Naive thymus-derived CD4-positive, alpha-beta T cell (primary cell): ENCODE measurements at regions not wholly inside any gene's neighbourhood (a gene's known extent, or its start where the extent isn't known, plus 50 kb on each side); places are given as distances from the start of the nearest gene placed in this dataset.
"Not testable (repeated sequence)": the region's sequence is repeated elsewhere in the genome, so short reads cannot be mapped to it uniquely, and the experiment has no call there.

Experiments used
- ATAC-seq: fragments of 150-1000 bp; cut with Tn5 transposase; 2 replicates; pipeline ENCODE4 v1.10.0; 2021; ENCODE audit warnings: mild to moderate bottlenecking, moderate library complexity
- CTCF ChIA-PET: fragments of 350-600 bp; sonication (Branson Sonifier 250); formaldehyde crosslinking; loops from one replicate; lab custom pipeline; 2021; ENCODE audit warnings: antibody characterized with exemption; lab: Charles Lee
- POLR2A ChIA-PET: fragments of 350-600 bp; sonication (Branson Sonifier 250); formaldehyde crosslinking; loops from one replicate; lab custom pipeline; 2021; ENCODE audit warnings: antibody characterized with exemption, inconsistent platforms; lab: Charles Lee
- DNase-seq, 9 donors: peaks; one replicate each; pipeline versions ENCODE4 v3.0.0 to v3.0.0-alpha.2; 2020 to 2022; ENCODE audit warnings: mixed read lengths in 1 of 9
- H3K27ac ChIP-seq: one replicate; pipeline ENCODE4 v1.7.0; 2013; ENCODE audit warnings: mild to moderate bottlenecking, low read depth, low read length, moderate library complexity
- H3K27me3 ChIP-seq, 2 donors: one replicate each; pipeline ENCODE4 v1.7.0; 2013; ENCODE audit warnings: low read length in 2 of 2, mild to moderate bottlenecking in 2 of 2, moderate library complexity in 2 of 2; ENCODE audit not compliant: control insufficient read depth in 2 of 2, insufficient read depth in 2 of 2
- H3K36me3 ChIP-seq, 3 experiments: 1 replicate in 2 of 3; 2 replicates in 1 of 3; pipeline ENCODE4 v1.7.0; 2013; ENCODE audit warnings: low read length in 3 of 3, mild to moderate bottlenecking in 3 of 3, moderate library complexity in 1 of 3; ENCODE audit not compliant: insufficient read depth in 3 of 3, control insufficient read depth in 2 of 3
- H3K4me1 ChIP-seq, 2 donors: one replicate each; pipeline ENCODE4 v1.7.0; 2013; ENCODE audit warnings: low read length in 2 of 2, mild to moderate bottlenecking in 2 of 2, moderate library complexity in 1 of 2; ENCODE audit not compliant: control insufficient read depth in 2 of 2, insufficient read depth in 2 of 2
- H3K4me3 ChIP-seq: 2 replicates; pipeline ENCODE4 v1.7.0; 2013; ENCODE audit warnings: mild to moderate bottlenecking, low read length
- H3K9me3 ChIP-seq, 3 experiments: 1 replicate in 2 of 3; 2 replicates in 1 of 3; pipeline ENCODE4 v1.7.0; 2013; ENCODE audit warnings: low read length in 3 of 3; ENCODE audit not compliant: control insufficient read depth in 2 of 3
- H3K27ac Mint-ChIP-seq, 9 donors: one replicate each; pipeline ENCODE4 v1.8.0; 2020 to 2022; ENCODE audit warnings: mixed read lengths in 9 of 9, mild to moderate bottlenecking in 8 of 9, moderate library complexity in 5 of 9, inconsistent platforms in 2 of 9
- H3K27me3 Mint-ChIP-seq, 5 donors: one replicate each; pipeline ENCODE4 v1.8.0; 2021 to 2022; ENCODE audit warnings: mixed read lengths in 5 of 5, mild to moderate bottlenecking in 1 of 5
- H3K36me3 Mint-ChIP-seq, 5 donors: one replicate each; pipeline ENCODE4 v1.8.0; 2020 to 2022; ENCODE audit warnings: mixed read lengths in 5 of 5, mild to moderate bottlenecking in 3 of 5, inconsistent platforms in 1 of 5
- H3K4me1 Mint-ChIP-seq, 7 donors: one replicate each; pipeline ENCODE4 v1.8.0; 2020 to 2022; ENCODE audit warnings: mixed read lengths in 7 of 7, mild to moderate bottlenecking in 3 of 7, inconsistent platforms in 1 of 7
- H3K4me3 Mint-ChIP-seq, 10 donors: one replicate each; pipeline ENCODE4 v1.8.0; 2020 to 2022; ENCODE audit warnings: mild to moderate bottlenecking in 10 of 10, mixed read lengths in 10 of 10, moderate library complexity in 6 of 10, inconsistent platforms in 2 of 10
- H3K9me3 Mint-ChIP-seq, 11 donors: one replicate each; pipeline ENCODE4 v1.8.0; 2020 to 2022; ENCODE audit warnings: mixed read lengths in 11 of 11, mild to moderate bottlenecking in 4 of 11, inconsistent platforms in 1 of 11, moderate library complexity in 1 of 11
- intact Hi-C, 2 donors: fragments of 100-400 bp; cut with micrococcal nuclease; formaldehyde crosslinking; loops; one replicate each; pipeline ENCODE4 v1.15.1; 2023

DNA sequence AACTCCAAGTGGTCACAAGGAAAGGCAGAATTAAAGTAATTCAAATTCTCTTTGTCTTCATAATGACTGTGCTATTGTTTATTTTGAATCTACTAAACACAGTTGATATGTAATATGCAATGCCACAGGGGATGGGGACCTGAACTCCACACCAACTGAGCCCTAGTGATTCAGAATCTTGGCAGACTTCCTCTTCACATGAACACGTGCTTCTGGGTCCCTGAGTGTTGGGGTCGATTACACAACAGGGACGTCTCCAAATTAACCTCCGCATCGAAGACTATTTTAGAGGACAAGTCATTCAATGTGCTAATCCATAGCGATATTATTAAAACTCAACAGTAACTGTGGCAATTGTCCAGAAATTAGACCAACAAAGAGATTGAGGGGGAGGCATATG lies 95.3 kb upstream of the CARD11 start:
- Histone ChIP-seq H3K27ac (no peak overlapping the region), H3K4me3 (no peak overlapping the region), H3K36me3 (no peaks in the 10 kb centered on the region), H3K9me3 (no peaks in the 10 kb centered on the region), H3K27me3 (no peaks in the 10 kb centered on the region), H3K4me1 (no peaks in the 10 kb centered on the region)
- CTCF ChIA-PET: interaction anchor here (0.6 kb wide), 1 partner anchor 74 kb away, joined by 4 read pairs; no protein-coding TSS in a partner anchor
- ATAC-seq (no peak), DNase-seq (no peak)
- peaks cover 0 to 1% (median 0%) of the 10 kb centered on the region in 7 donors for H3K4me1 Mint-ChIP-seq
- POLR2A ChIA-PET: no interaction called here
- peaks cover 0 to 6% (median 0%) of the 10 kb centered on the region in 11 donors for H3K9me3 Mint-ChIP-seq
- peak overlapping the region in 1 of 9 donors; percentile 27 for H3K27ac Mint-ChIP-seq
- intact Hi-C loops: no loop called here
- H3K36me3 Mint-ChIP-seq: no peaks in the 10 kb centered on the region
- peaks cover 0 to 5% (median 0%) of the 10 kb centered on the region in 5 donors for H3K27me3 Mint-ChIP-seq
- no peak overlapping the region for H3K4me3 Mint-ChIP-seq

DNA sequence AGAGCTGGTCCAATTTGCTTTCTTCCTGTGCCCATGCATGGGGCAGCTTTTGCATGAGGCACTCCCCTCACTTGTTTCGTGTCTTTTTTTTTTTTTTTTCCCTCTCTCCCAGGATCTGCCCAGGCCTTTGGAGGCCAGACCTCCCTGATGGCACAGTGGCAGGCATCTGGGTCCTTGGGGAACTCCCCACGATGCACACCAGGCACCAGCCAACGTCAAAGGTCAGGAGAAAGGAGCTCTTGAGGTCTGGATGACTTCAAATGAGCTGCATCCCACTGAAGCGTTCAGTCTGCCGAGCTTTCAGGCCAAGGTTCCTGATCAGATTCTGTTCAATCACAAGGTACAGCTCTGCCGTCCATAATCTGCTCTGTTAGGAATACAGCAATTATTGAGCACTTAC lies 97.2 kb upstream of the CARD11 start:
- ChIA-PET CTCF (interaction anchor here (0.6 kb wide), 1 partner anchor 253 kb away, joined by 3 read pairs; no protein-coding TSS in a partner anchor), POLR2A (no interaction called here)
- DNase-seq (no peak), ATAC-seq (no peak)
- H3K4me1 Mint-ChIP-seq: no peaks in the 10 kb centered on the region
- H3K27me3 Mint-ChIP-seq: peaks cover 0 to 9% (median 0%) of the 10 kb centered on the region in 5 donors
- H3K27me3 ChIP-seq: no peaks in the 10 kb centered on the region
- intact Hi-C loops: no loop called here
- H3K4me1 ChIP-seq: no peaks in the 10 kb centered on the region
- H3K36me3 Mint-ChIP-seq: peaks cover 0 to 2% (median 0%) of the 10 kb centered on the region in 5 donors
- H3K36me3 ChIP-seq: no peaks in the 10 kb centered on the region
- no peak overlapping the region for H3K4me3 Mint-ChIP-seq
- H3K27ac ChIP-seq: no peak overlapping the region
- no peak overlapping the region for H3K27ac Mint-ChIP-seq
- H3K9me3 Mint-ChIP-seq: peaks cover 0 to 6% (median 0%) of the 10 kb centered on the region in 11 donors
- no peak overlapping the region for H3K4me3 ChIP-seq
- no peaks in the 10 kb centered on the region for H3K9me3 ChIP-seq

DNA sequence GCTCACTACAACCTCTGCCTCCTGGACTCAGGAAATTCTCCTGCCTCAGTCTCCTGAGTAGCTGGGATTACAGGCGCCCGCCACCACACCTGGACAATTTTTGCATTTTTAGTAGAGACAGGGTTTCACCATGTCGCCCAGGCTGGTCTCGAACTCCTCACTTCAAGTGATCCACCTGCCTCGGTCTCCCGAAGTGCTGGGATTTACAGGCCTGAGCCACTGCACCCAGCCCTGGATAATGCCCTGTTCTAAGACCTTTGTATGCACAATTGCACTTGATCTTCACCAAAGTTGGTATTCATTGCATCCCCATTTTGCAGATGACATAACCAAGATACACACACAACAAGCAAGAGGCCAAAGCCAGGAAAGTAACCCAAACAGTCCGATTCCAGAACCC lies 97.7 kb upstream of the CARD11 start:
- Histone ChIP-seq H3K27ac (no peak overlapping the region), H3K9me3 (no peaks in the 10 kb centered on the region), H3K27me3 (no peaks in the 10 kb centered on the region), H3K36me3 (no peaks in the 10 kb centered on the region), H3K4me3 (no peak overlapping the region), H3K4me1 (no peaks in the 10 kb centered on the region)
- no peak for DNase-seq
- H3K4me3 Mint-ChIP-seq: no peak overlapping the region
- H3K27me3 Mint-ChIP-seq: peaks cover 0 to 8% (median 0%) of the 10 kb centered on the region in 5 donors
- POLR2A ChIA-PET: no interaction called here
- H3K9me3 Mint-ChIP-seq: peaks cover 0 to 4% (median 0%) of the 10 kb centered on the region in 11 donors
- H3K27ac Mint-ChIP-seq: no peak overlapping the region
- H3K36me3 Mint-ChIP-seq: peaks cover 0 to 2% (median 0%) of the 10 kb centered on the region in 5 donors
- CTCF ChIA-PET: no interaction called here
- ATAC-seq: no peak
- peaks cover 0 to under 1% (median 0%) of the 10 kb centered on the region in 7 donors for H3K4me1 Mint-ChIP-seq
- intact Hi-C loops: no loop called here

DNA sequence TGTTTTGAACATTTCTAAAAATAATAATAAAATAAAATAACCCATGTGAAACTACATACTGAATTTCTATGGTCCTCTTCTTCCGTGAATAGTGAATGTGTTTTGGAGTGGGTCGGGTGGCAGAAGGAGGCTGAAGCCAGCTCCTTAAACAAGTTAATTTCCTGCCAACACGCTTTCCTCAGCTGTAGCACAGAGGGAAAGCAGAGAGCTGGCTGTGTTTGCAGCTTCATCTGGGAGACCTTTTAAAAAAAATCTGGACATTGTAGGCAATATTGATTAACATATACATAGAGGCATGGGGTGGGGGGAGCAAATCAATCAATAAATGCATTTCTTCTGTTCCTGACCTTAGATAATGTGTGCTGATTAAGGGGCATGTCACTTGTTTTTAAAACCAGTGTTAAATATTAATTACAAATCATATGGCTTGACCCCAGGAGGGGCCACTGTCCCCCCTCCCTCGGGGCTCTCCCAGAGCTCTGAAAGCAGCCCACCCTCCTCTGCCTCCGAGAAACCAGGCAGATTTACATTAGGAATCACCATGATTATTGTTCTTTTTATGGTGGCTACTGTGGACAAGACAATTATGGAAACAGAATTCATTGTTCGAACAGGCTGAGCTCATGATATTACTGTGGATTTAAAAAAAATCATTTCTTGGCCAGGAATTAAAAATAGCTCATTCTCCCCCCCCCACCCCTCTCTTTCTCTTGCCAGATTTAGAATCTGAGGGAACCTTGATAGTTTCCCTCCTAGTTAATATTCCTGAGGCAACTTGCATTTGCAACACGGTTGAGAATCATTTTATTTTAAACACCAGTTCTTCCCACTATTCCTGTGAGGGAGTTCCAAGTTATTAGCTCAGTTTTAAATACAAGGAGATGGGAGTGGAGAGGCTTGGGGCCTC lies 100.5 kb upstream of the CARD11 start:
- CTCF ChIA-PET: no interaction called here
- no peak overlapping the region for H3K4me3 ChIP-seq
- H3K4me1 Mint-ChIP-seq: peaks cover 6 to 8% (median 8%) of the 10 kb centered on the region in 7 donors
- no peaks in the 10 kb centered on the region for H3K4me1 ChIP-seq
- POLR2A ChIA-PET: no interaction called here
- no peak overlapping the region for H3K4me3 Mint-ChIP-seq
- H3K36me3 ChIP-seq: no peaks in the 10 kb centered on the region
- H3K36me3 Mint-ChIP-seq: peaks cover 0 to 2% (median 0%) of the 10 kb centered on the region in 5 donors
- H3K27me3 ChIP-seq: no peaks in the 10 kb centered on the region
- peaks cover 0 to 12% (median 0%) of the 10 kb centered on the region in 5 donors for H3K27me3 Mint-ChIP-seq
- ATAC-seq (no peak), DNase-seq (no peak)
- no peak overlapping the region for H3K27ac ChIP-seq
- H3K9me3 ChIP-seq: no peaks in the 10 kb centered on the region
- H3K27ac Mint-ChIP-seq: peak overlapping the region in 2 of 9 donors; percentile 13 to 51
- intact Hi-C loops: no loop called here
- no peaks in the 10 kb centered on the region for H3K9me3 Mint-ChIP-seq

DNA sequence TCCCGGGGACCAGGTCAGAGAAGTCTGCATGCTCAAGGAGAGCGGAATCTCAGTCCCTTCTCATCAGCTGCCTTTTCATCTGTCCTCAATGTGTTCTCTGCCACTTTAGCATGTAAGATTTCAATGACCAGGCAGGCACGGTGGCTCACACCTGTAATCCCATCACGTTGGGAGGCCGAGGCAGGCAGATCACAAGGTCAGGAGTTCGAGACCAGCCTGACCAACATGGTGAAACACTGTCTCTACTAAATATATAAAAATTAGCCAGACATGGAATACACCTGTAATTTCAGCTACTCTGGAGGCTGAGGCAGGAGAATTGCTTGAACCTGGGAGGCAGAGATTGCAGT lies 101.1 kb upstream of the CARD11 start:
- POLR2A ChIA-PET, H3K4me3 Mint-ChIP-seq, intact Hi-C loops, H3K36me3 ChIP-seq, CTCF ChIA-PET, H3K4me1 Mint-ChIP-seq, ATAC-seq, DNase-seq, H3K4me3 ChIP-seq, H3K9me3 ChIP-seq, H3K9me3 Mint-ChIP-seq, H3K27ac ChIP-seq, H3K36me3 Mint-ChIP-seq, H3K27me3 ChIP-seq, H3K4me1 ChIP-seq: not testable (repeated sequence)
- H3K27ac Mint-ChIP-seq: peak overlapping the region in 1 of 9 donors; percentile 51
- peaks cover 0 to 12% (median 0%) of the 10 kb centered on the region in 5 donors for H3K27me3 Mint-ChIP-seq

DNA sequence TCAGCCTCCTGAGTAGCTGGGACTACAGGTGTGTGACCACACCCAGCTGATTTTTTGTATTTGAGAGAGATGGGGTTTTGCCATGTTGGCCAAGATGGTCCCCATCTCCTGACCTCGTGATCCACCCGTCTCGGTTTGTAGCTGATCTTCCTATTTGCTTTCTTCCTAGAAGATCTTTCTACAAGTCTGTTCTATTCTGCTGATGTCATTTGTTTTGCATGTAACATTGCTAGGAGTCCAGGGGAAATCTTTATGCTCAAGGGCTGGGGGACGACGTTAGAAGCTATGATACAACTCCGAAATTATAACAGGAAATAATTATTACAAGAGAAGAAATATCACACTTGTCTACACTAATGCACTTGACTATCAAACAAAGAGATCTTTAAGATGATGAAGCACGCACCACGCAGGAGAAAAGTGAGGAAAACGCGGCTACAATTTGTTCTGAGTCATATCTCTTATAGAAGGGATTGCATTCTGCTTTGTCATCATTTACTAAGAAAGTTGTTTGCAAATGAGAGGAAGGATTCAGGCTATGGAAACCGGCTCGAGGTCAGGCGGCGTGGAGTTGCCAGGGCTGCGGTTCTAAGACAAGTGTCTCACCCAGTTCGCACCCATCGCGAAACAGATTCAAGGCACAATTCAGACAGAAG lies 103.0 kb upstream of the CARD11 start:
- intact Hi-C loops: no loop called here
- Histone ChIP-seq H3K36me3 (no peaks in the 10 kb centered on the region), H3K27ac (no peak overlapping the region), H3K27me3 (no peaks in the 10 kb centered on the region), H3K4me1 (no peaks in the 10 kb centered on the region), H3K9me3 (no peaks in the 10 kb centered on the region), H3K4me3 (no peak overlapping the region)
- POLR2A ChIA-PET: interaction anchor here (0.6 kb wide), 1 partner anchor 26 kb away, joined by 5 read pairs; no protein-coding TSS in a partner anchor
- Mint-ChIP-seq H3K27ac (no peak overlapping the region), H3K27me3 (peaks cover 0 to 12% (median 0%) of the 10 kb centered on the region in 5 donors), H3K36me3 (peaks cover 0 to 2% (median 0%) of the 10 kb centered on the region in 5 donors), H3K9me3 (no peaks in the 10 kb centered on the region), H3K4me1 (peaks cover 6 to 15% (median 10%) of the 10 kb centered on the region in 7 donors), H3K4me3 (peak overlapping the region in 2 of 10 donors; percentile 2 to 29)
- CTCF ChIA-PET: interaction anchor here (0.5 to 1.4 kb wide), 2 partner anchors 8 to 257 kb away, joined by 3 read pairs; no protein-coding TSS in a partner anchor
- DNase-seq (no peak), ATAC-seq (peak; percentile 24)
